Endothelial cell of umbilical vein (primary cell): ENCODE measurements at regions not wholly inside any gene's neighbourhood (a gene's known extent, or its start where the extent isn't known, plus 50 kb on each side); places are given as distances from the start of the nearest gene placed in this dataset.

Source experiments
- TF ChIP-seq, protein P1 (sequence below), 2 donors: IDR thresholded peaks; 1 replicate in 1 of 2; 2 replicates in 1 of 2; pipeline ENCODE4 v1.5.1; 2011; ENCODE audit warnings: low read length in 2 of 2, mild to moderate bottlenecking in 2 of 2, moderate library complexity in 2 of 2, control low read depth in 1 of 2, inconsistent platforms in 1 of 2, low read depth in 1 of 2; ENCODE audit not compliant: insufficient read depth in 1 of 2; ENCODE audit errors: extremely low read depth in 1 of 2
- TF ChIP-seq, protein P2 (sequence below): IDR thresholded peaks from 2 replicates; pipeline ENCODE4 v1.6.1; 2011; ENCODE audit not compliant: insufficient read depth, insufficient read length

DNA sequence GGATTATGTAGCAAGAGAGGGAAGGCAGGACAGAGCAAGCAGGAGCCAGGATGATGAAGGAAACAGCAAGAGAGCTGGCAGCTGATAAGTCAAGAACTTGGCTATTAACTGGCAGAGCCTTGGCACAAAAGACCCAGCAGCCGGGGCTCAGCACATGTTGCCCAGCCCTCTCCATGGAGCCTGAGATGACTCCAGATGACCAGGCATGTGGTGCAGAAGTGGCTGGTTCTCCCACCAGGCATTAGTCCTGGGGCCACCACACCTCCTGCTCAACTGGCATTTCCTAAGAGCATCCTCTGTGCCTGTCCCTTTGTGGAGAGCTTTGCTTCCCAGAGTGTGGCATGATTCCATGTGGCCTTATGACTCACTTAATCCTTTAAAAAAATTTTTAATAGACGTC lies 522.6 kb downstream of the MN1 start:
- TF ChIP-seq, protein P1, sequence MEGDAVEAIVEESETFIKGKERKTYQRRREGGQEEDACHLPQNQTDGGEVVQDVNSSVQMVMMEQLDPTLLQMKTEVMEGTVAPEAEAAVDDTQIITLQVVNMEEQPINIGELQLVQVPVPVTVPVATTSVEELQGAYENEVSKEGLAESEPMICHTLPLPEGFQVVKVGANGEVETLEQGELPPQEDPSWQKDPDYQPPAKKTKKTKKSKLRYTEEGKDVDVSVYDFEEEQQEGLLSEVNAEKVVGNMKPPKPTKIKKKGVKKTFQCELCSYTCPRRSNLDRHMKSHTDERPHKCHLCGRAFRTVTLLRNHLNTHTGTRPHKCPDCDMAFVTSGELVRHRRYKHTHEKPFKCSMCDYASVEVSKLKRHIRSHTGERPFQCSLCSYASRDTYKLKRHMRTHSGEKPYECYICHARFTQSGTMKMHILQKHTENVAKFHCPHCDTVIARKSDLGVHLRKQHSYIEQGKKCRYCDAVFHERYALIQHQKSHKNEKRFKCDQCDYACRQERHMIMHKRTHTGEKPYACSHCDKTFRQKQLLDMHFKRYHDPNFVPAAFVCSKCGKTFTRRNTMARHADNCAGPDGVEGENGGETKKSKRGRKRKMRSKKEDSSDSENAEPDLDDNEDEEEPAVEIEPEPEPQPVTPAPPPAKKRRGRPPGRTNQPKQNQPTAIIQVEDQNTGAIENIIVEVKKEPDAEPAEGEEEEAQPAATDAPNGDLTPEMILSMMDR (IDR thresholded peaks at IDR 0.05; ENCODE audit: extremely low read depth in 1 of 2, insufficient read depth in 1 of 2, low read depth in 1 of 2, low read length in 2 of 2), result no peak
- TF ChIP-seq, protein P2, sequence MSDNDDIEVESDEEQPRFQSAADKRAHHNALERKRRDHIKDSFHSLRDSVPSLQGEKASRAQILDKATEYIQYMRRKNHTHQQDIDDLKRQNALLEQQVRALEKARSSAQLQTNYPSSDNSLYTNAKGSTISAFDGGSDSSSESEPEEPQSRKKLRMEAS, result no peak
